Stimulated activated CD8-positive, alpha-beta memory T cell treated with anti-CD3 and anti-CD28 coated beads, Interleukin-15, amount 100 ng/mL, for 24 hours (primary cell): ENCODE measurements at regions not wholly inside any gene's neighbourhood (a gene's known extent, or its start where the extent isn't known, plus 50 kb on each side); places are given as distances from the start of the nearest gene placed in this dataset.
"Not testable (repeated sequence)": the region's sequence is repeated elsewhere in the genome, so short reads cannot be mapped to it uniquely, and the experiment has no call there.

ENCODE experiments used
- DNase-seq: peaks from one replicate; pipeline ENCODE4 v3.0.0-alpha.2; 2020; ENCODE audit warnings: low read depth

DNA sequence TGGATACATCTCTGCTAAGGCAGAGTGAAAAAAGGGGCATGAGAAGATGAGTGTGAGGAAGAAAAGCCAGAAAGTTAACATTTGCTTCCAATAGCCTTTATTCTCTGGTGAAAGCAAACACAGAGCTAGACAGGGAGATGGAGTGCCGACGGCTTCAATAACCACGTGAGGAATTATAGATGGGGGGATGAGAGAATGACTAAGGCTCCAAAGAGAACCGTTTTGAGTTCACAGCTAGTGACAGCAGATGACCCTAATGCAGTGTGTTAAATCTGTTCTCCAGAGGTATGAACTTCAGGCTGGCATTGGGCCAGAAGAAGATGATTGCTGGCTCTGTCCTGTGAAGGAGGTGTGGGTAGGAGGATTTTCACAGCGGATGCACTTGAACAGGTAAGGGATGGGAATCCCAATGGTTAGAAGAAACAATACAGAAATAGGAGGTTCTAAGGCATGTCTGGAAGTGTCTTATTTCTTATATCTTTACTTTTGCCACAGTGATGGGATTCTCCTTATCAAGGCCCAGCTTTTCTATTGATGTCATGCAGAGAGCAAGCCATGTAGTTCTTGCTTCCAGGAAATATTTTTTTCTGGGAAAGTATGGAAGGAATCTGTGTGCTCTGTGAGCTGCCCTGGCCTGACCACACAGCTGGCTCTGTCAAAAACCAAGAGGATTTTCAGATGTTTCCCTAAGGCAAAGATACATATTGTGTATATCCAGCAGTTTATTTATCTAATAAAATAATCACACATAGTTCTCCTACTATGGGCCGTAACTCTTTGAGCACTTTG lies 573.8 kb downstream of the LTN1 start:
- no peak for DNase-seq

DNA sequence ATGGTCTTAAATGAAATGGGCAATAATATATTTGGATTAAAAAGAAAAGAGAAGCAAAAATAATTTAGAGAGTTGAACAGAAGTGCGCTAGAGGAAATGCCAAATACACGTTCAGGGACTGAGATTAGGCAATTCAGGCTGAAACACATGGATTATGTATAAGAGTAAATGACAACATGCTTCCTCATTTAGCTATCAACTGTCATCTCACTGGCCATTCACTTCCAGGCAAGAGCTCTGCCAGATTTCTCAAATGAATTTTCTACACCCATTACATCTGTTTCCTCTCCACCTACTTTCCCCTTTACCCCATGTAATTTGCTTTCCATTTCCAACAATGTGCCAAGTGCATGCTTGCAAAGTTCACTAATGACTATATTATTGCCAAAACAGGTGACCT lies 582.4 kb downstream of the LTN1 start:
- DNase-seq, result no peak

DNA sequence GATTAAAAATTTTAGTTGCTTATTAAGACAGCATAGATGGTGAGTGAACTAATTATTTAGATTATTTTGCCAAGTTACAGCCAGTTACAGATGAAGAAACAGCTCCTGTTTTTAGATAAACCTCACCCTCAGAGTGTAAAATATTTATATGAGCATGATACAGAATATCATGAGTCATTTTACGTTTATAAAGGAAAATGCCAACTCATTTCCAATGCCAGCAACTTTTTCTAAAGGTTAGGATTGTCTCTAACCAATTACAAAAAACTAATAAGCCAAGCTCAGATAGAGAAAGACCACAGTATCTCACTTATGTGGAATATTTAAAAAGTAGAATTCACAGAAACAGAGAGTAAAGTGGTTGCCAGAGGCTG lies 590.1 kb downstream of the LTN1 start:
- no peak for DNase-seq

DNA sequence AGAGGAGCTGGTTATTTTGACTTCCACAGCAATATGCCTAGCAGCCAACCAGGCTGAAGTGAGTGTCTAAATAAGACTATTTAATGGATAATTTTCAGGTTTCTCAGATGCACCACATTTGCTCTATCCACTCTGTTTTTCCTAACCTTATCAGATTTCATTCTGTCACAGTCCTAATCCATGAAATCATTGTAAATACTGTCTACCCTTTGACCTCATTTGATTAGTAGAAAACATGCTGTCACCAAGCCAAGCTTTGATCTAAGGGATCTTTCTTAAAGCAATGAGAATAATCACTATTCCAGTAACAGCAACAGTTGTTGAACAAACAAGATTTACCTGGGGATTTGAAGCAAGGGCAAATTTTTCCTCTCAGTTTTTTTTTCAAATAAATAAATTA lies 595.6 kb downstream of the LTN1 start:
- no peak for DNase-seq

DNA sequence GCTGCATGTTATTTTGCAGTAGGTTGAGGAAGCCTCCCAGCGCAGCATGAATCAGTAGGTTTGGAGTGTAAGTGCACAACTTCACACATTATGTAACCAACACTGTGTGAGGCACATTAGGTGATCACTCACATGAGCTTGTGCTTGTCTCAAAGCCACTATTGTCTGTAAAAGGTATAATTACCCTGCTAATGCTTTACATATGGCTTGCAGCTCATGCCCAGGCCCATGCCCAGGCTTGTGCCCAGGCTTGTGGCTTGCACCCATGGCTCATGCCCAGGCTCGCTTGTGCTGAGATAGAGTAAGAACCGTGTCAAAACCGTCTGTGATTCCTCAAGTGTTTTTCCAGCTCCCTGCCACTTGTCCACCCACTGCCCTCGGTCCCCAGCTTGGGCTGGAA lies 596.3 kb downstream of the LTN1 start:
- DNase-seq, result no peak

DNA sequence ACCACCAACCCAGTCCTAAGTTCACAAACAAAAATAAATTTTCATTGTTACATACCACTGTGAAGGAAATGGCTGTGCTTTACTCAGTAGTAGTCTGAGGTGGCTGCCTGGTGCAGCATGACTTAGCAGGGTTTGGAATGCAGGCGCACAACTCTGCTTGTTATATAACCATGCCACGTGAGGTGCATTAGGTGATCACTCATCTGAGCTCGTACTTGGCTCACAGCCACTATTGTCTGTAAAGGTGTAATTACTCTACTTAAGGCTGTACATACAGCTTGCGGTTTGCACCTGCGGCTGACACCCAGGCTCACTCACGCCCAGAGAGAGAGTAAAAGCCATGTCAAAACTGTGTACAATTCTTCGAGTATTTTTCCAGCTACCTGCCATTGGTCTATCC lies 599.4 kb downstream of the LTN1 start:
- no peak for DNase-seq

DNA sequence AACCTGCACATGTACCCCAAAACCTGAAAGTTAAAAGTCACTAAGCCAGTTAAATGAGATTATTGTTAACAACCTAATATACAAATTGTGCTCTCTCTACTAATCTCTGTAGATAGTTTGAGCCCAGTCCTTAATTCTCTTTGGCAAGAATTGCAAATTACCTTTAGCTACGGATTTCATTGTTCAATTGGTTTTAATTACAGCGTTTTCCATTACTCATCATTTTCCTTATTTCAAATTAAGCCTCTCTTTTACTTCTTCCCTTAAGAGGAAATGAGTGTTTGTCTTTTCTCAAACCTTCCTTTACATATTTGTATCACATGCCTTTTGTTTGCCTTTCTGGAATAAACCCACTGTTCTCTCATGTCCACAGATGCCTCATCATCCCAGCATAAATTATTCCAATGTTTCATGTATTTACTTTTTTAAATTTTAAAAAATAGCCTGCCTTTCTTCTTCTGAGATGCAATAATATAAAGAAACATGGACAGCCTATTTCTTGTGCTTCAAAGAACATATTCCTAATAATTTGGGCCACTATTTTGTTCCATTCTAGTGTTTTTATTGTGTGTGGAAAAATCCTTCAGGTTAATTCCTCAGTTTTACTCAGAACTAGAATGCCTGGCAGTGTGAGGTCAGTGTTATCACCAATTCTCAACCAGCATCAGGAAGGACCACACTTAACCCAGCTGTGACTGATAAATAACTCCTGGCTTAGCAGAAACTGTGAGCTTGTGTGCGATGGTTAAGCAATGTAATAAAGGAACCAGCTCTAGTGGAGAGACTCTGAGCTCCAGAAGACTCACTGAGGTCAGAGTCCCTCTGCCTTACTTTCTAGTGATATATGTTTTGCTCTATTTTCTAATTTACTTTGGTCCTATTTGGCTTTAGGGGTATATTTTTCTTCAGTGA lies 600.5 kb downstream of the LTN1 start:
- no peak for DNase-seq

DNA sequence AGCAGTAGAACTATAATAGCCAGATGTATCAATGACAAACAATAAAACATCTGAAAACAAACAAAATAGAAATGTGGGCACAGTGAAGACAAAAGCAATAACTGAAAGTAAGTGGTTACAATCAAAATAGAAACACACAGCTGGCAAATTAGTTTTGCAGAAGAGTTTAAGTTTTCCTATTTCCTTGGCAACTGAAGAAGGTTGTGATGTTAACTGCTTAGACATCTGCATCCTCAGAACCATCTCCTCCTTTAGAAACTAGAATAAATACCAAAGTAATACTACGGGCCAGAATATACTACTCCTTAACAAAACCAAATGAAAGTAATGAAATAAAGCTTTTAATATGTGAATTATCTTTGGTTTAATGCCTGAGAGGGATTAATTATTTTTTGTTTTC lies 605.5 kb downstream of the LTN1 start:
- DNase-seq, result no peak

DNA sequence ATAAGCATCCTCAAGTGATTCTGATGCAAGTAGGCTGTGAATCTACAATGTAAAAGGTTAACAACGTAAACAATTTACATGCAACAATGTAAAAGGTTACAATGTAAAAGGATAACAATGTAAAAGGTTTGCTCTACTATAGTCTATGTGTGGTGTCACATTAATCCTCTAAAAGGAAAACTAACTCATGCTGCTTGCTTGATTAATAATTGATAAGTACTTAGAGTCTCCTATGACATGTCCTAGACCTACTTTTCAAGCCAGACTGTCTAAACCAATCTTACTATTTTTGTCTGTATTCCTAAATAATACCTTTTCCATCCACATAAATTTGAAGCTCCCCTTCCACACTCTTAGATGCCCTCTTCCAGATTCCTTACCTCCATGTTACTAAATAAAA lies 606.8 kb downstream of the LTN1 start:
- DNase-seq, result no peak

DNA sequence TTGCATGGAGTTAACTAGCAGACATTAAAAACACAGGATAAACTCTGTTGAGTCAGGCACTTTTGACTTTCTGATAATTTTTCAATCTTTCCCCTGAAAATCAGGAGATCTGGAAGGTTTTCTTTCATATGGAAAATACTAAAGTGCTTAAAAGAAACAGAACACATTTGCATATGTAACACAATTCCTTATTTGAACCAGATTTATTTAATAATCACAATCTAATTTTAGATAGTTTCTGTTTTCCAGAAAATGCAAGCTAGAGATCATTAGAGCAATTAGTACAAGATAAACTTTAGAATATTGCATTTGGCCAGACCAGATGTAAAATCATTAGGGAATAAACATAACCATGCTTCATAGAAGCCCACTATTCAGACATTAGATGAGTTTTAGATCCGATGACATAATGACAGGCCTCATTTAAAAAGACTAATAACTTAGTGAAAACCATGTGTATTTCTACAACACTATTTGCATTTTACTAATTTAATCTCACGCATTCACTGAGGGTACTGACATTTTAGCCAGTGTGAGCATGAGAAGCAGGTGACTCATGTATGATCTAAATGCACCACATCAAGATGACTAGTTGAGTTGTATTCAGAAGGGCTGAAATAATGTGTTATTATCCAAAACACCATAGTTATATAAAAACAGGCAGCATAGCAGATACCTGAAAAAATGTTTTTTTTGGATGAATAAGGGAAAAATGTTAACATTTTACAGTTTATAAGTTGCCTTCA lies 611.5 kb downstream of the LTN1 start:
- not testable (repeated sequence) for DNase-seq

DNA sequence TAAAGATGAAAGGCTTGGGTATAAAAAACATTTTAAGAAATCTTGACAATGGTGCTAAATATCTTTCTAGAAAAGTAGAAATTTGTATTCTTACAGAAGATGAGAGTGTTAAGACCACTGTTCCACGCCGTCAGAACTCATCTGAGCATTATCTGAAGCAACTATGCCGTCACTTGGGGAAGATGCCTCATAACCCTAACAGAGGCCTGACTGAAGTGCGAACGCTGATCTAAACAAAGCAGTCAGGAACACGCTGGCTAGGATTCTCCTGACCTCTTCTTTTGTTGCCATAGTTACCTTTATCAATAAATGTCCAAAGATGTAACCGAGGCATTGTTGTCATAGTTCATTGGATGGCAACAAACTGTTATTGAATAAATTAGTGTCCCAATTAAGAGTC lies 612.4 kb downstream of the LTN1 start:
- DNase-seq, result no peak

DNA sequence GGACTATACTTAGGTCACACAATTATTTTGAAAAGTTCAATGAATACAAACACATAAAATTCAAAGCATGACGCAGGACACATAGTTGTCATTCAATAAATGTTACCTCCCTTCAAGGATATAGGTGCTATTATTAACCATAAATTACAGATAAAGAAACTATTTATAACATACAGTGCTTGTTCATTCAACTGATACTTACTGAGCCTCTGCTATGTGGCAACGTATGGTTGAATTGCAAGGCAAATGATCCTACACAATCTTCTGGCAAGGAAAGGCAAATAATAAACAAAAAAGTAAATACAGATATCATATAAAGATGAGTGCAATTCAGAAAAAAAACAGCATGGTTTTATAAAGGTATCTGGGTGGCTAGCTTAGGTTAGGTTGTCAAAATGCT lies 614.7 kb downstream of the LTN1 start:
- no peak for DNase-seq

DNA sequence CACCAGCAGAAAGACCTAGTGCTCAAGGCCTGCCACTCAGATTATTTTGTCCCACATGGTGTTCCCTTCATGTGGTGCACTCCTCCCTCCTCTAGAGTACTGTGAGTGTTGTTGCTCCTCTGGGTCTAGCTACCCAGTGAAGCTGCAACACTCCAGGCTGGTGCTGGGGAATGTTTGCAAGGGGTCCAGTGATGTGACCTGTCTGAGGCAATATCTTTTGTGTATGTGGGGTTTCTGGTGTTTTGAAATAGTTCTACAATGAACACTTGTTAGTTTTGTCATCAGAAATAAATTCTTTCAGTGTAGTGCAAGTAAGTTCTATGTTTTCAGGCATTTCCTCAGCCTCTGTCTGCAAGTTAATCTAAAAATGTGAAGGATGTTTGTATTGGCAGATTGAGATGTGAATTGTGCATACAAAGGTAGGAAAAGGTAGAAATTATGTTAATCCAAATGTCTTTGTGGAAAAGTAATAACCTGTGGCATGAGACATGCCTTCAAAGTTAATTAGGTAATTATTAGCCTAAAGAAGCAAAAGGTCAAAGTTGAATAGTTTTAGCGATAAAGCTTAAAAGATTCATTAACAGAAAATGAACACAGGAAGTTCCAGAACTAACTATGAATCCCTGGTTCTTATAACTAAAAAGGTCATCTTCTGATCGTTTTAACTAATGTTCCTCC lies 616.8 kb downstream of the LTN1 start:
- DNase-seq, result no peak

DNA sequence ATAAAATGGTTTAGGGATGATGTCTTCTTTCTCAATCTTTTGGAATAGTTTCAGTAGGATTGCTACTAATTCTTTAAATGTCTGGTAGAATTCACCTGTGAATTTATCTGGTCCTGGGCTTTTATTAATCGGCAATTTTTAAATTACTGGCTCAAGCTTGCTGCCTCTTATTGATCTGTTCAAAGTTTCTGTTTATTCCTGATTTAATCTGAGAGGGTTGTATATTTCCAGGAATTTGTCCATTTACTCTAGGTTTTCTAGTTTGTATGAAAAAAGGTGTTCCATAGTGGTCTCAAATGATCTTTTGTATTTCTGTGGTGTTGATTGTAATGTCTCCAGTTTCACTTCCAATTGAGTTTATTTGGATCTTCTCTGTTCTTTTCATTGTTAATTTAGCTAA lies 617.8 kb downstream of the LTN1 start:
- no peak for DNase-seq

DNA sequence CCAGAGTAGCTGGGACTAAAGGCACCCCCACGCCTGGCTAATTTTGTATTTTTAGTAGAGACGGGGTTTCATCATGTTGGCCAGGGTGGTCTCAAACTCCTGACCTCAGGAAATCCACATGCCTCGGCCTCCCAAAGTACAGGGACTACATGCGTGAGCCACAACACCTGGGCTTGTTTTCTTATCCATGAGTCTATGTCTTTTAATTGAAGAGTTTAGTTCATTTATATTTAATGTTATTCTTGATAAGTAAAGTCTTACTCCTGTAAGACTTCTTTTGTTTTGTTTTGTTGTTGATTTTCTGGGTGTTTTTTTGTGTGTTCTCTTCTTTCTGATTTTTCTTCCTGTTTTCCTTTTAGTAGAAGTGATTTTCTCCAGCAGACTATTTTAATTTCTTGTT lies 621.0 kb downstream of the LTN1 start:
- no peak for DNase-seq

DNA sequence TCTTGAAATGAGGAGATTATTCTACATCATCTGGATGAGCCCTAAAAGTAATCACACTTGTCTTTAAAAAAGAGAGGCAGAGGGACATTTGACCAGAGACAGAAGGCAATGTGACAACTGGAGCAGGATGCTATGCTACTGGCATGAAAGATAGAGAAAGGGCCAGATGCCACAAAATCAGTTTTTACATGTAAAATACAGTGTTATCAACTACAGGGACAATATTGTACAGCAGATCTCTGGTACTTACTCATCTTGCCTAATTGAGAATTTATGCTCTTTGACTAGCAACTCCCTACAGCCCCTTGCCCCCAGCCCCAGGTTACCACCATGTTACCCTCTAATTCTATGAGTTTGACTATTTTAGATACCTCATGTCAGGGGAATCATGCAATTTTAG lies 633.4 kb downstream of the LTN1 start:
- DNase-seq, result no peak

DNA sequence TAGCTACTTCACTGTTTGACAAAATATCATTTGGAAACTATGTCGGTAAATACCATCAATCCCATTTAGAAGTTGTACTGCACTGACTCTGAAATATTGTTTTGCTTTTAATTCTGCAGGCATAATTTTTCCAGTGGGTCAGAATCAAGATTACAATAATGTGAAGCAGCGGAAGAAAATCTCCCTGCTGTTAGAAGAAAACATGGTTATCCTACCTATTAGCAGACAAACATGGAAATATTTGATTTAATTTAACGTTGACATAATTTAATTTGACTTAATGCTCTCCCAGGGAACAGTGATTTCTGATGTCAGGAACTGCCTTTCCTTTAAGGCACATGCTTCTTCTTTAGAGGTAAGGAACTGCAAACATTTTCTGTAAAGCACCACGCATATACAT lies 634.0 kb downstream of the LTN1 start:
- DNase-seq, result no peak

DNA sequence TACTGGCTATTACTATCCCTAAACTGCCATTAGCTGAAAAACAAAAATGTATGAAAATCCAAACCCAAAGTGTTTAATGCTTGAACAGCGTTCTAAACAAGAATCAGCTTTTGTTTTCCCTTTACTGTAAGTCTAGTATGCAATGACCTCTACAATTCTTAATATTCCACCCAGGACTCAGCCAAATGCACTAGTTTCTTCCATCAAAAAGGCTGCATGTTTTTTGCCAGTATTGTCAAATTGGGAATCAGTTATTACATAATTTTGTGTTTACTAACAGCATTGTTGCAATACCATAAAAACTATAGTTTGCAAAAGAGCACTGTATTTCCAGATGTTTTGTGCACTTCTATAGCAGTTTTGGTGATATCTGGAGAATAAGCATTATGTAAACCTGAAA lies 634.5 kb downstream of the LTN1 start:
- DNase-seq, result no peak

DNA sequence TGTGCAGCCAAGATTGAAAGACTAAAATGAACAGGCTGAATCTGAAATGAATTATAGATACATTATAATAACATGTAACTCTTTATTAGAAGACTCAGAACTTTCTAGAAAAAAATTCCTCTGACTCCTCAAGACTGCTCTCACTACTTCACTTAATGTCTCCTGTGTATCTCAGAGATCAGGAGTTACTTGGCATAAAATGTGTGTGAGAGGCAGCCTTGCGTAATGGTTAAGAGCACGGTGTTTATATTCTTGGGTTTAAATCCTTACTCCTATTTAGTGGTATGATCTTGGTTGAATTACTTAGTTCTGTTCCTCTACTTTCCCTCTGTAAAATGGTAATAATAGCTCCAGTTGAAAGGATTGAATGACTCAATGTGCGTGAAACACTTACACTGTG lies 634.9 kb downstream of the LTN1 start:
- no peak for DNase-seq

DNA sequence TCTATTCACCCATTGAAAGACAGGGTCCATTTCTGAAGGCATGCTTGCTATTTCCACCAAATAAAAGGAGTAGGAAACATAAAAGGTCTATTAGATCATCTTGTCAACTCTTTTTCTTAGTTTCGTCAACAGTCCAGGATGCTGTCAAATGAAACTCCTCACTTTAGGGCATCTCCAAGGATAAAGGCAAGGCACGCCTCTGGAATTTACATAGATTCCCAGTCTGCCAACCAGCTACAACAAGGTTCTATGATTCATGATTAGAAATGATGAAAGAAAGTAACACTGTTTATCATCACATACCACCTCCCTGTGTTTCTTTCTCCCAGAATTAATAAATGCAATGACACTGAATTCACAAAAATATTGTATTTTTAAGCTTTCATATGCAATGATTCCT lies 636.3 kb downstream of the LTN1 start:
- DNase-seq, result no peak

DNA sequence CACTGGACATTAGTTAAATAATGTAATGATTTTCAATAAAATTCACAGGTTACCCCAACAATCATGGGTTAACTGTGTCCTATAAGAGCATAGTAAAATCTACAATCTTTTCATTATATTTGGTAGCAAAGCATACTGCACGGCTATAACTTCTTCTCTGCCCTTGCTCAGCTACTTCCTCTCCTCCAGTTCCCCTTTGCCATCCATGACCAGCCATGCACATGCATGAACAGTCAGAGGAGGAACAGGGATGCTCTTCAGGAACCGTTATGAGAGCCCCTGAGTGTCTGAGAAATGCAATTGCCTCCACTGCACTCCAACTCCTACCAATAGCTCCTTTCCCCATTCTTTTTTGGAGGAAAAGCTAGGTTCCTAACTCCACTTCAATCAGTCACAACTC lies 646.7 kb downstream of the LTN1 start:
- no peak for DNase-seq

DNA sequence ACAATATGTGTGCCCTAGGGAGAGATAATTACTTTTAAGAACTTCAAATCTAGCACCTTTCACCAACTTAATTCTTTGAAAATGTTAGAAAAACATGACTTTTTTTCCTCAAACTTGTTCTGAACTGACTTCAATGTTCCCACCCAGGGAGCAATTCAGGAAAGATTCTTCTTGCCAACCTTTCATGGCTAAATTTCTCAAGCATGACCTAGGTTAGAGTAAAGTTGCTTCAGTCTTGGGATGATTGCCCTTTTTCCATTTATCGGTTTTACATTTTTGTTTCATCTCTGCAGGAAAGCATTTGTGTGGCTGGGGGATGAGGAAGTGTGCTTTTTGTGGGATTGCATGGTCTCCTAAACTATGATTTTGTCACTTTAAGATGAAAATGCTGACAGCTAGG lies 647.7 kb downstream of the LTN1 start:
- DNase-seq, result no peak
